H1 (cell line): ENCODE measurements at regions not wholly inside any gene's neighbourhood (a gene's known extent, or its start where the extent isn't known, plus 50 kb on each side); places are given as distances from the start of the nearest gene placed in this dataset.

Experiments used
- HDAC6 ChIP-seq: IDR thresholded peaks from one replicate; pipeline ENCODE4 v1.7.1; 2012; ENCODE audit warnings: low read depth, mild to moderate bottlenecking, inconsistent platforms, low read length, moderate library complexity
- RBBP5 ChIP-seq: IDR thresholded peaks from 2 replicates; pipeline ENCODE4 v1.7.1; 2012; ENCODE audit warnings: low read depth, mild to moderate bottlenecking, inconsistent platforms, low read length, moderate library complexity, borderline replicate concordance
- SP1 ChIP-seq: IDR thresholded peaks from 2 replicates; pipeline ENCODE4 v1.6.1; 2011; ENCODE audit warnings: low read depth, low read length

DNA sequence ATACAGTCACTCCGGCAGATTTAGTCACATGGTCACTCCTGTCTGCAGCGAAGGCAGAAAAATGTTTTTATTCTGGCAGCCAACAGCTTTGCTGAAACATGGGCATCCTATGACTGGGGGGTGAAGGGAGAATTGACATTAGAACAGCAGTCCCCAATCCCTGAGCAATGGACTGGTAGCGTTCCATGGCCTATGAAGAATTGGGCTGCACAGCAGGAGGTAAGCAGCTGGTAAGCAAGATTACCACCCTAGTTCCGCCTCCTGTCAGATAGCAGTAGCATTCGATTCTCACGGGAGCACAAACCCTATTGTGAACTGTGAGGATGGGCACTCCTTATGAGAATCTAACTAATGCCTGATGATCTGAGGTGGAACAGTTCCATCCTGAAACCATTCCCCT lies 93.1 kb upstream of the FTMT start (continued):
- TF ChIP-seq RBBP5 (no peak), HDAC6 (no peak), SP1 (no peak)
